ENCODE measurements at regions not wholly inside any gene's neighbourhood (a gene's known extent, or its start where the extent isn't known, plus 50 kb on each side); places are given as distances from the start of the nearest gene placed in this dataset.
"Not testable (repeated sequence)": the region's sequence is repeated elsewhere in the genome, so short reads cannot be mapped to it uniquely, and the experiment has no call there.

GRCh38 chr6:169979873-169980432 lies 228.5 kb downstream of the ERMARD start:
- DNase-seq (ENCODE audit: low read depth): no peak

- no peak for DNase-seq (ENCODE audit: low read depth)
Observed at GRCh38 chr6:169978615-169979161, 227.3 kb downstream of the ERMARD start.

GRCh38 chr6:169977434-169978265 lies 226.2 kb downstream of the ERMARD start:
- DNase-seq (ENCODE audit: low read depth): no peak

- DNase-seq (ENCODE audit: low read depth): no peak
Observed at GRCh38 chr6:169976301-169977081, 225.1 kb downstream of the ERMARD start.

GRCh38 chr6:169975701-169976100 lies 224.3 kb downstream of the ERMARD start:
- DNase-seq (ENCODE audit: low read depth): no peak

GRCh38 chr6:169975286-169975685 lies 223.9 kb downstream of the ERMARD start:
- no peak for DNase-seq (ENCODE audit: low read depth)

GRCh38 chr6:169974663-169975062 lies 223.2 kb downstream of the ERMARD start:
- no peak for DNase-seq (ENCODE audit: low read depth)

- DNase-seq (ENCODE audit: low read depth): not testable (repeated sequence)
Observed at GRCh38 chr6:169973588-169974467, 222.4 kb downstream of the ERMARD start.

GRCh38 chr6:169972736-169973135 lies 221.3 kb downstream of the ERMARD start:
- no peak for DNase-seq (ENCODE audit: low read depth)

- DNase-seq (ENCODE audit: low read depth): no peak
Observed at GRCh38 chr6:169972101-169972651, 220.8 kb downstream of the ERMARD start.

GRCh38 chr6:169971081-169971861 lies 219.8 kb downstream of the ERMARD start:
- no peak for DNase-seq (ENCODE audit: low read depth)

- no peak for DNase-seq (ENCODE audit: low read depth)
Observed at GRCh38 chr6:169970306-169970988, 219.0 kb downstream of the ERMARD start.

GRCh38 chr6:169969372-169970099 lies 218.1 kb downstream of the ERMARD start:
- no peak for DNase-seq (ENCODE audit: low read depth)

- DNase-seq (ENCODE audit: low read depth): no peak
Observed at GRCh38 chr6:169968541-169969270, 217.3 kb downstream of the ERMARD start.

- no peak for DNase-seq (ENCODE audit: low read depth)
Observed at GRCh38 chr6:169967687-169968086, 216.3 kb downstream of the ERMARD start.

GRCh38 chr6:169966312-169967181 lies 215.1 kb downstream of the ERMARD start:
- DNase-seq (ENCODE audit: low read depth): no peak

- no peak for DNase-seq (ENCODE audit: low read depth)
Observed at GRCh38 chr6:169965657-169966311, 214.4 kb downstream of the ERMARD start.
